ENCODE measurements at regions not wholly inside any gene's neighbourhood (a gene's known extent, or its start where the extent isn't known, plus 50 kb on each side); places are given as distances from the start of the nearest gene placed in this dataset.

GRCh38 chr4:151901631-151902030, 140.8 kb upstream of the GATB start:
- Histone ChIP-seq H3K27ac (ENCODE audit: control insufficient read depth, insufficient read depth) (no peak overlapping the region), H2AFZ (ENCODE audit: control insufficient read depth, low read depth, low read length) (no peak overlapping the region), H3K4me2 (ENCODE audit: control insufficient read depth, insufficient read depth) (no peak overlapping the region), H4K20me1 (ENCODE audit: control insufficient read depth, insufficient read depth) (no peaks in the 10 kb centered on the region), H3K36me3 (ENCODE audit: control insufficient read depth in 2 of 2, insufficient read depth in 2 of 2, low read length in 1 of 2) (no peaks in the 10 kb centered on the region), H3K9ac (ENCODE audit: control insufficient read depth, insufficient read depth, low read length) (no peak overlapping the region), H3K27me3 (replicated peaks in 1 of 2; ENCODE audit: control insufficient read depth in 2 of 2, insufficient read depth in 2 of 2, low read length in 1 of 2) (no peaks in the 10 kb centered on the region), H3K9me3 (replicated peaks; ENCODE audit: control insufficient read depth, insufficient read depth, low read length) (peaks cover 2% of the 10 kb centered on the region; the same call in 2 of the 3 replicates), H3K4me3 (no peak overlapping the region), H3K79me2 (ENCODE audit: control insufficient read depth, insufficient read depth, low read length) (no peaks in the 10 kb centered on the region), H3K4me1 (ENCODE audit: control insufficient read depth, insufficient read depth, low read length) (peaks cover 11% of the 10 kb centered on the region; the same call in 1 of the 2 replicates)
- ChIA-PET POLR2A (interaction anchor here (0.8 to 1.3 kb wide), 2 partner anchors 10 to 180 kb away, joined by 3 read pairs; no protein-coding TSS in a partner anchor), SMC1A (ENCODE audit: uncharacterized antibody, unreplicated experiment) (interaction anchor here (0.9 kb wide), 1 partner anchor 8 kb away, joined by 3 read pairs; no protein-coding TSS in a partner anchor), RAD21 (ENCODE audit: unreplicated experiment) (no interaction called here), CTCF (interaction anchor here (0.6 kb wide), 1 partner anchor 319 kb away, joined by 3 read pairs; no protein-coding TSS in a partner anchor)
- no TSS peak for BruUV-seq (replicated peaks)
- in situ Hi-C loops (cut with MboI): no loop called here
- FAIRE-seq (no peak), DNase-seq (ENCODE audit: low read depth, low spot score) (no peak), ATAC-seq (no peak)
- intact Hi-C loops (cut with micrococcal nuclease; ENCODE audit: unreplicated experiment): no loop called here
- TF ChIP-seq NR2C2 (IDR thresholded peaks at IDR 0.05; ENCODE audit: borderline replicate concordance, control insufficient read depth, insufficient read length, low read depth): no peak
- no peak for TF ChIP-seq HCFC1 (IDR thresholded peaks at IDR 0.05; ENCODE audit: low read length)
- no peak for TF ChIP-seq TCF12 (IDR thresholded peaks at IDR 0.05; ENCODE audit: low read depth, low read length)

DNA sequence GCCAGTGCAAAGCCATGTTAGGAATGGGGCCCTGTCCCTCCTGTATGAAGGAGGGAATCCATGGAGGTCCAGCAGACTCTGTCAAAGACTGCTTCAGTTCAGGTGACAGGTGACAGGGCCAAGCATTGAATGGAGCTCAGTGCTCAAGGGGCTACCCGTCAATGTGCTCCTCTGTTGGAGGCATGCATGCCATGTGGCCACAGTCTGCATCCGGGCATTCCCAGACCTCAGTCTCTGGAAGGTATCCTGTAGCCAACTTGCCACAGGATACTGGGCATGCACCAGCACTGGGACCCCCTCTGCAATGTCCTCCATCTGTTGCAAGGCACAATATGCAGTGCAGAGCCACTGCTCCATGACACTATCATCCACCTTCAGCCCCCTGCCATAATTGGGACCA, 136.1 kb upstream of the GATB start:
- no peak overlapping the region for H3K9ac ChIP-seq (ENCODE audit: control insufficient read depth, insufficient read depth, low read length)
- H3K27me3 ChIP-seq (replicated peaks in 1 of 2; ENCODE audit: control insufficient read depth in 2 of 2, insufficient read depth in 2 of 2, low read length in 1 of 2): no peaks in the 10 kb centered on the region
- CTCF ChIA-PET: no interaction called here
- FAIRE-seq (no peak), DNase-seq (ENCODE audit: low read depth, low spot score) (no peak), ATAC-seq (no peak)
- in situ Hi-C loops (cut with MboI) (no loop called here), intact Hi-C loops (cut with micrococcal nuclease; ENCODE audit: unreplicated experiment) (no loop called here)
- H2AFZ ChIP-seq (ENCODE audit: control insufficient read depth, low read depth, low read length): no peak overlapping the region
- H3K79me2 ChIP-seq (ENCODE audit: control insufficient read depth, insufficient read depth, low read length): no peaks in the 10 kb centered on the region
- no peak overlapping the region for H3K27ac ChIP-seq (ENCODE audit: control insufficient read depth, insufficient read depth)
- no peaks in the 10 kb centered on the region for H3K4me1 ChIP-seq (ENCODE audit: control insufficient read depth, insufficient read depth, low read length)
- SMC1A ChIA-PET (ENCODE audit: uncharacterized antibody, unreplicated experiment): no interaction called here
- 0% methylated on average over 2 of the region's 2 CpGs for WGBS (ENCODE audit: insufficient coverage, insufficient replicate concordance, low lambda C conversion rate, missing lambda C conversion rate)
- no peaks in the 10 kb centered on the region for H3K36me3 ChIP-seq (ENCODE audit: control insufficient read depth in 2 of 2, insufficient read depth in 2 of 2, low read length in 1 of 2)
- POLR2A ChIA-PET: no interaction called here
- RAD21 ChIA-PET (ENCODE audit: unreplicated experiment): no interaction called here
- BruUV-seq (replicated peaks): no TSS peak
- no peaks in the 10 kb centered on the region; the same call in 2 of the 3 replicates for H3K9me3 ChIP-seq (replicated peaks; ENCODE audit: control insufficient read depth, insufficient read depth, low read length)
- no peaks in the 10 kb centered on the region for H4K20me1 ChIP-seq (ENCODE audit: control insufficient read depth, insufficient read depth)
- H3K4me2 ChIP-seq (ENCODE audit: control insufficient read depth, insufficient read depth): no peak overlapping the region
- no peak overlapping the region for H3K4me3 ChIP-seq
- no peak for TF ChIP-seq TARDBP (IDR thresholded peaks at IDR 0.05; ENCODE audit: borderline replicate concordance)
- TF ChIP-seq MYC (IDR thresholded peaks at IDR 0.05; ENCODE audit: insufficient read depth, insufficient read length, insufficient replicate concordance, low read length, severe bottlenecking): no peak
- TF ChIP-seq KLF5 (IDR thresholded peaks at IDR 0.05; ENCODE audit: partially characterized antibody): no peak
- TF ChIP-seq NRF1 (conservative IDR thresholded peaks at IDR 0.05; ENCODE audit: low read depth, low read length): no peak
- no peak for TF ChIP-seq JUND (IDR thresholded peaks at IDR 0.05; ENCODE audit: low read depth, low read length)
- TF ChIP-seq ASH2L (IDR thresholded peaks at IDR 0.05; ENCODE audit: borderline replicate concordance, low read depth): no peak
- TF ChIP-seq, protein P1, sequence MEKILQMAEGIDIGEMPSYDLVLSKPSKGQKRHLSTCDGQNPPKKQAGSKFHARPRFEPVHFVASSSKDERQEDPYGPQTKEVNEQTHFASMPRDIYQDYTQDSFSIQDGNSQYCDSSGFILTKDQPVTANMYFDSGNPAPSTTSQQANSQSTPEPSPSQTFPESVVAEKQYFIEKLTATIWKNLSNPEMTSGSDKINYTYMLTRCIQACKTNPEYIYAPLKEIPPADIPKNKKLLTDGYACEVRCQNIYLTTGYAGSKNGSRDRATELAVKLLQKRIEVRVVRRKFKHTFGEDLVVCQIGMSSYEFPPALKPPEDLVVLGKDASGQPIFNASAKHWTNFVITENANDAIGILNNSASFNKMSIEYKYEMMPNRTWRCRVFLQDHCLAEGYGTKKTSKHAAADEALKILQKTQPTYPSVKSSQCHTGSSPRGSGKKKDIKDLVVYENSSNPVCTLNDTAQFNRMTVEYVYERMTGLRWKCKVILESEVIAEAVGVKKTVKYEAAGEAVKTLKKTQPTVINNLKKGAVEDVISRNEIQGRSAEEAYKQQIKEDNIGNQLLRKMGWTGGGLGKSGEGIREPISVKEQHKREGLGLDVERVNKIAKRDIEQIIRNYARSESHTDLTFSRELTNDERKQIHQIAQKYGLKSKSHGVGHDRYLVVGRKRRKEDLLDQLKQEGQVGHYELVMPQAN (conservative IDR thresholded peaks at IDR 0.05): no peak
- no peak for TF ChIP-seq REST (IDR thresholded peaks at IDR 0.05; ENCODE audit: low read depth, low read length)
- TF ChIP-seq CHD1 (IDR thresholded peaks at IDR 0.05; ENCODE audit: low read depth, low read length): no peak
- no peak for TF ChIP-seq CBX3 (IDR thresholded peaks at IDR 0.05; ENCODE audit: borderline replicate concordance, low read depth)
- TF ChIP-seq DPF2 (IDR thresholded peaks at IDR 0.05): no peak

All from GM12878 (cell line).